PC-3 (cell line): ENCODE measurements at regions not wholly inside any gene's neighbourhood (a gene's known extent, or its start where the extent isn't known, plus 50 kb on each side); places are given as distances from the start of the nearest gene placed in this dataset.

ENCODE experiments used
- EZH2 ChIP-seq: fragments of 300-600 bp; sonication (generic); IDR thresholded peaks from one replicate; pipeline ENCODE4 v1.6.1; 2017; ENCODE audit warnings: antibody characterized with exemption, mild to moderate bottlenecking, low read length; ENCODE audit not compliant: unreplicated experiment
- EZH2phosphoT487 ChIP-seq: fragments of 300-600 bp; sonication (generic); IDR thresholded peaks from 2 replicates; pipeline ENCODE4 v1.6.1; 2018; ENCODE audit warnings: mild to moderate bottlenecking, antibody characterized with exemption, low read length, borderline replicate concordance
- TF ChIP-seq, protein P1 (sequence below): fragments of 300-600 bp; sonication (generic); conservative IDR thresholded peaks from 2 replicates; pipeline ENCODE4 v1.5.1; 2017; ENCODE audit warnings: antibody characterized with exemption, low read depth, mild to moderate bottlenecking, low read length

DNA sequence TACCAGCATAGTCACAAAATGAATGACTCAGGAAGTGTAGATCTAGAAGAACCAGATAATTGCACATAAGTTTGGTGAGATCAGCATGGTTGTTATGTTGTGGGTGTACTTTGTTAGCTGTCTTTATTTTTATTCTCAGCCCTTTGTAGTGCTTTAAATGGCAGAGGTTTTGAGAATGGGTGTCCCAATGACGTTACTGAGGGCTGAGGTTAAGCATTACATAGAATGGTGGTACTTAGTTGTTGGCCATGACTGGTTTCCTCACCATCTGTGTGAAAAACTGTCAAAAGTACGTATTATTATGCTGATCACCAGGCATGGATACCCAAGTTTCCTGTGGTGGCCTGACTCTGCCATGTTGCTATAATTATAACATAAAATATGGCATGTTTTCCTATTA is 165.8 kb downstream of the UBE2E3 start:
- TF ChIP-seq, protein P1, sequence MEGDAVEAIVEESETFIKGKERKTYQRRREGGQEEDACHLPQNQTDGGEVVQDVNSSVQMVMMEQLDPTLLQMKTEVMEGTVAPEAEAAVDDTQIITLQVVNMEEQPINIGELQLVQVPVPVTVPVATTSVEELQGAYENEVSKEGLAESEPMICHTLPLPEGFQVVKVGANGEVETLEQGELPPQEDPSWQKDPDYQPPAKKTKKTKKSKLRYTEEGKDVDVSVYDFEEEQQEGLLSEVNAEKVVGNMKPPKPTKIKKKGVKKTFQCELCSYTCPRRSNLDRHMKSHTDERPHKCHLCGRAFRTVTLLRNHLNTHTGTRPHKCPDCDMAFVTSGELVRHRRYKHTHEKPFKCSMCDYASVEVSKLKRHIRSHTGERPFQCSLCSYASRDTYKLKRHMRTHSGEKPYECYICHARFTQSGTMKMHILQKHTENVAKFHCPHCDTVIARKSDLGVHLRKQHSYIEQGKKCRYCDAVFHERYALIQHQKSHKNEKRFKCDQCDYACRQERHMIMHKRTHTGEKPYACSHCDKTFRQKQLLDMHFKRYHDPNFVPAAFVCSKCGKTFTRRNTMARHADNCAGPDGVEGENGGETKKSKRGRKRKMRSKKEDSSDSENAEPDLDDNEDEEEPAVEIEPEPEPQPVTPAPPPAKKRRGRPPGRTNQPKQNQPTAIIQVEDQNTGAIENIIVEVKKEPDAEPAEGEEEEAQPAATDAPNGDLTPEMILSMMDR = no peak
- no peak for TF ChIP-seq EZH2
- TF ChIP-seq EZH2phosphoT487 = no peak
